Neuronal stem cell (in vitro differentiated cells): ENCODE measurements at regions not wholly inside any gene's neighbourhood (a gene's known extent, or its start where the extent isn't known, plus 50 kb on each side); places are given as distances from the start of the nearest gene placed in this dataset.
A peak's percentile ranks its signal among the peaks of the same experiment; 100 is the strongest.

Experiments
- DNase-seq: peaks from one replicate; pipeline ENCODE4 v3.0.0-alpha.2; 2013; ENCODE audit warnings: low spot score
- H2AFZ ChIP-seq: one replicate; pipeline ENCODE4 v1.6.1; 2013; ENCODE audit warnings: mild to moderate bottlenecking, low read length, inconsistent platforms
- H2AK5ac ChIP-seq: 2 replicates; pipeline ENCODE4 v1.6.1; 2013; ENCODE audit warnings: low read depth, mild to moderate bottlenecking, inconsistent platforms, low read length, moderate library complexity, mixed read lengths
- H2BK120ac ChIP-seq: 2 replicates; pipeline ENCODE4 v1.6.1; 2013; ENCODE audit warnings: low read depth, mild to moderate bottlenecking, inconsistent platforms, low read length, moderate library complexity, mixed read lengths
- H2BK12ac ChIP-seq: one replicate; pipeline ENCODE4 v1.6.1; 2013; ENCODE audit warnings: low read length, inconsistent platforms
- H2BK15ac ChIP-seq: 2 replicates; pipeline ENCODE4 v1.6.1; 2013; ENCODE audit warnings: mild to moderate bottlenecking, low read length, inconsistent platforms, mixed read lengths
- H2BK5ac ChIP-seq: one replicate; pipeline ENCODE4 v1.6.1; 2013; ENCODE audit warnings: inconsistent platforms, mild to moderate bottlenecking, low read length, moderate library complexity
- H3K14ac ChIP-seq: one replicate; pipeline ENCODE4 v1.6.1; 2013; ENCODE audit warnings: low read length, inconsistent platforms
- H3K18ac ChIP-seq: 2 replicates; pipeline ENCODE4 v1.6.1; 2013; ENCODE audit warnings: low read length, inconsistent platforms
- H3K23ac ChIP-seq: 2 replicates; pipeline ENCODE4 v1.6.1; 2013; ENCODE audit warnings: low read depth, mild to moderate bottlenecking, mixed read lengths, low read length, inconsistent platforms; ENCODE audit not compliant: poor library complexity
- H3K27ac ChIP-seq: replicated peaks from 3 replicates; pipeline ENCODE4 v1.5.1; 2013; ENCODE audit warnings: low read length, inconsistent platforms
- H3K27me3 ChIP-seq, 3 experiments: 2 replicates each; pipeline ENCODE4 v1.6.1; 2013; ENCODE audit warnings: low read length in 3 of 3, mild to moderate bottlenecking in 2 of 3, inconsistent platforms in 1 of 3, low read depth in 1 of 3, mixed read lengths in 1 of 3, moderate library complexity in 1 of 3; ENCODE audit not compliant: control insufficient read depth in 3 of 3, insufficient read depth in 3 of 3
- H3K36me3 ChIP-seq, 2 donors: replicated peaks in 1 of 2; 2 replicates each; pipeline ENCODE4 v1.6.1; 2013; ENCODE audit warnings: low read length in 2 of 2; ENCODE audit not compliant: control insufficient read depth in 2 of 2, insufficient read depth in 2 of 2
- H3K4ac ChIP-seq: 2 replicates; pipeline ENCODE4 v1.6.1; 2013; ENCODE audit warnings: inconsistent platforms, mild to moderate bottlenecking, low read length, moderate library complexity
- H3K4me1 ChIP-seq, 2 donors: 1 replicate in 1 of 2; 2 replicates in 1 of 2; pipeline ENCODE4 v1.6.1; 2013; ENCODE audit warnings: low read length in 2 of 2, low read depth in 1 of 2; ENCODE audit not compliant: control insufficient read depth in 2 of 2, insufficient read depth in 1 of 2
- H3K4me2 ChIP-seq: one replicate; pipeline ENCODE4 v1.6.1; 2013; ENCODE audit warnings: mild to moderate bottlenecking, low read length, inconsistent platforms; ENCODE audit not compliant: insufficient read depth, poor library complexity, severe bottlenecking
- H3K4me3 ChIP-seq, 2 donors: 2 replicates each; pipeline ENCODE4 v1.5.1; 2013; ENCODE audit warnings: low read length in 2 of 2, mild to moderate bottlenecking in 2 of 2, inconsistent platforms in 1 of 2, moderate library complexity in 1 of 2
- H3K79me1 ChIP-seq: one replicate; pipeline ENCODE4 v1.6.1; 2013; ENCODE audit warnings: low read depth, mild to moderate bottlenecking, inconsistent platforms, low read length, moderate library complexity
- H3K9ac ChIP-seq: one replicate; pipeline ENCODE4 v1.6.1; 2013; ENCODE audit warnings: mild to moderate bottlenecking, low read depth, low read length, inconsistent platforms; ENCODE audit not compliant: poor library complexity
- H3K9me3 ChIP-seq, 2 donors: replicated peaks in 1 of 2; 2 replicates each; pipeline versions ENCODE3 to v1.6.1; 2013; ENCODE audit warnings: low read length in 2 of 2, mild to moderate bottlenecking in 2 of 2, inconsistent platforms in 1 of 2, low read depth in 1 of 2, mixed read lengths in 1 of 2, moderate library complexity in 1 of 2; ENCODE audit not compliant: control insufficient read depth in 2 of 2, insufficient read depth in 1 of 2
- H4K8ac ChIP-seq: one replicate; pipeline ENCODE4 v1.6.1; 2013; ENCODE audit warnings: low read depth, mild to moderate bottlenecking, inconsistent platforms, low read length, moderate library complexity
- H4K91ac ChIP-seq: one replicate; pipeline ENCODE4 v1.6.1; 2013; ENCODE audit warnings: low read length, low read depth, mild to moderate bottlenecking, inconsistent platforms; ENCODE audit not compliant: poor library complexity
- WGBS, 2 donors: extraction: QIAGEN DNeasy Blood & Tissue Kit; methylation state at CpG; one replicate each; pipeline ENCODE4 v1.1.7; 2013; ENCODE audit warnings: missing lambda C conversion rate in 2 of 2, mixed read lengths in 1 of 2; ENCODE audit not compliant: insufficient read length in 2 of 2, insufficient replicate concordance in 1 of 2; ENCODE audit errors: extremely low coverage in 2 of 2; 5-methylcytosine and 5-hydroxymethylcytosine counted together

DNA sequence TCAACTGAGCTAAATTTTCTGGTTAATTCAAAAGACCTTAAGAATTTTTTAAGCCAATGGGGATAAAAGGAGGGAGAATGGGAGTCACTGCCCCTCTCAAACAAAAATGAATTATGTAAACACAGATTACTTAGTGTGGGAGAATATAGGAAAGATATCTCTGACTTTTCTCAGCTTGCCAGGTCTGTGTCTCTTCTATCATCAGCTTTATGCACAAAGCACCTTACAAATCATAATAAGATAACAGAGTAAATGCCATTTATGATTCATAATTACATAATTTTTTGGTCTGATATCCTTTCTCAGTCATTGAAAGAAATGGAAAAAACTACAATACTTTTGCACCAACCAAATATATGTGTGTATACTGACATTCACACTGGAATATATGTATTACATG, 604.6 kb upstream of the FAM241A start:
- H3K18ac ChIP-seq: no peak overlapping the region
- no peak for DNase-seq
- H3K4me2 ChIP-seq: no peak overlapping the region
- H2AFZ ChIP-seq: no peak overlapping the region
- no peaks in the 10 kb centered on the region for H3K27me3 ChIP-seq
- H3K4me1 ChIP-seq: no peaks in the 10 kb centered on the region
- no peak overlapping the region for H4K91ac ChIP-seq
- no peak overlapping the region for H3K4me3 ChIP-seq
- H2AK5ac ChIP-seq: no peak overlapping the region
- no peak overlapping the region for H3K14ac ChIP-seq
- H3K9me3 ChIP-seq: no peaks in the 10 kb centered on the region
- H4K8ac ChIP-seq: no peak overlapping the region
- H2BK15ac ChIP-seq: no peak overlapping the region
- H2BK120ac ChIP-seq: no peak overlapping the region
- no peak overlapping the region for H3K9ac ChIP-seq
- H2BK12ac ChIP-seq: no peak overlapping the region
- H2BK5ac ChIP-seq: no peak overlapping the region
- no peak overlapping the region for H3K27ac ChIP-seq
- H3K23ac ChIP-seq: no peak overlapping the region
- H3K79me1 ChIP-seq: no peaks in the 10 kb centered on the region
- H3K36me3 ChIP-seq: no peaks in the 10 kb centered on the region
- H3K4ac ChIP-seq: no peak overlapping the region

GRCh38 chr4:111542056-111542455, 603.2 kb upstream of the FAM241A start:
- Histone ChIP-seq H3K4me1 (no peaks in the 10 kb centered on the region), H2BK5ac (no peak overlapping the region), H3K23ac (no peak overlapping the region), H3K4me3 (no peak overlapping the region), H3K14ac (no peak overlapping the region), H3K79me1 (no peaks in the 10 kb centered on the region), H2AK5ac (no peak overlapping the region), H2BK120ac (no peak overlapping the region), H3K9me3 (no peaks in the 10 kb centered on the region), H2AFZ (no peak overlapping the region), H3K18ac (no peak overlapping the region), H3K4ac (no peak overlapping the region), H2BK15ac (no peak overlapping the region), H2BK12ac (no peak overlapping the region), H4K8ac (no peak overlapping the region), H3K36me3 (no peaks in the 10 kb centered on the region), H4K91ac (no peak overlapping the region), H3K9ac (no peak overlapping the region), H3K27ac (no peak overlapping the region), H3K4me2 (no peak overlapping the region), H3K27me3 (no peaks in the 10 kb centered on the region)
- no peak for DNase-seq

- no peaks in the 10 kb centered on the region for H3K36me3 ChIP-seq
- H3K9ac ChIP-seq: no peak overlapping the region
- H3K4me3 ChIP-seq: no peak overlapping the region
- no peak overlapping the region for H2AK5ac ChIP-seq
- H2BK5ac ChIP-seq: no peak overlapping the region
- no peak overlapping the region for H3K4ac ChIP-seq
- H3K14ac ChIP-seq: no peak overlapping the region
- no peak overlapping the region for H2BK12ac ChIP-seq
- H3K9me3 ChIP-seq: no peaks in the 10 kb centered on the region
- no peak overlapping the region for H3K18ac ChIP-seq
- no peaks in the 10 kb centered on the region for H3K79me1 ChIP-seq
- no peak overlapping the region for H2BK15ac ChIP-seq
- H2AFZ ChIP-seq: peak overlapping the region; percentile 1
- H3K4me2 ChIP-seq: no peak overlapping the region
- no peaks in the 10 kb centered on the region for H3K27me3 ChIP-seq
- H2BK120ac ChIP-seq: no peak overlapping the region
- no peaks in the 10 kb centered on the region for H3K4me1 ChIP-seq
- no peak for DNase-seq
- no CpG with 5 or more reads among the region's 2 CpGs for WGBS, 2 donors
- no peak overlapping the region for H4K8ac ChIP-seq
- H3K23ac ChIP-seq: no peak overlapping the region
- no peak overlapping the region for H3K27ac ChIP-seq
- H4K91ac ChIP-seq: no peak overlapping the region
These were observed 598.4 kb upstream of the FAM241A start for GRCh38 chr4:111546881-111547280.

DNA sequence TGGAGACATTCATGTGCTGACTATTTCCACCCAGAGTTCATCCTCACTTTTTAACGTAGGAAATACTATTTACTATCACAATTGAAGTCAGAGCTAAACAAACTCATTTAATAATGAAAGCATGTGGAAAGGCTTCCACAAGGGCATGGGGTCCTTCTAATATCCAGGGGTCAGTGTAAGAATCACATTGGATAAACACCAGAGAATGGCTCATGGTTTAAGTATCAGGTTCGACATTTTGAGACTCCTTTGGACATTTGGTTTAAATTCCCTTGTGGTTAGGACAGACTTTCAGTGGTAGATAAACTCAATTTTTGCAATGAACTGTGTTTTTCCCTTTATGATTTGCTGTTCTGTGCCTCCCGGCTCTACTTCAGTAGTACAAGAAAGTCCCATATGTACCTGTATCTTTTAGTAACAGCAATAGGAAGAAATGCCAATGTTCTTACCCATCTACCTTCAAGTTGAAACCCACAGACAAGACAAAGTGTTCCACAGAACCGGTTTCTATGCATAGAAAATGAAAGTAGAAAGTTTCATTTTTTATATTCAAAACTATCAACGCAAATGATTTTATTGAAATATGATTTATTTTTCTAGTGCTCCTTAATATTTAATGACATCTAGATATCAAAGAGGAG, 589.0 kb upstream of the FAM241A start:
- Histone ChIP-seq H3K36me3 (no peaks in the 10 kb centered on the region), H3K23ac (no peak overlapping the region), H3K18ac (no peak overlapping the region), H2BK5ac (no peak overlapping the region), H3K4ac (no peak overlapping the region), H2AK5ac (no peak overlapping the region), H2AFZ (no peak overlapping the region), H3K9ac (no peak overlapping the region), H2BK120ac (no peak overlapping the region), H2BK15ac (no peak overlapping the region), H3K14ac (no peak overlapping the region), H3K4me2 (no peak overlapping the region), H4K8ac (no peak overlapping the region), H2BK12ac (no peak overlapping the region), H3K4me3 (no peak overlapping the region), H3K4me1 (no peaks in the 10 kb centered on the region), H3K27ac (no peak overlapping the region), H3K27me3 (no peaks in the 10 kb centered on the region), H3K79me1 (no peaks in the 10 kb centered on the region), H4K91ac (no peak overlapping the region), H3K9me3 (no peaks in the 10 kb centered on the region)
- no peak for DNase-seq
- WGBS, 2 donors: no CpG with 5 or more reads among the region's 5 CpGs
